ENCODE measurements at regions not wholly inside any gene's neighbourhood (a gene's known extent, or its start where the extent isn't known, plus 50 kb on each side); places are given as distances from the start of the nearest gene placed in this dataset.

- H3K4me3 ChIP-seq (ENCODE audit: low read length), result no peak overlapping the region
These were observed 249.8 kb downstream of the AUH start for GRCh38 chr9:91111876-91112275.

GRCh38 chr9:91113016-91113415, 248.7 kb downstream of the AUH start:
- H3K4me3 ChIP-seq (ENCODE audit: low read length), result no peak overlapping the region
- TF ChIP-seq ZNF274 (IDR thresholded peaks at IDR 0.05; ENCODE audit: low read depth, low read length), result no peak

More at GRCh38 chr9:91111876-91112275, 249.8 kb downstream of the AUH start:
- TF ChIP-seq ZNF274 (IDR thresholded peaks at IDR 0.05; ENCODE audit: low read depth, low read length), result no peak

DNA sequence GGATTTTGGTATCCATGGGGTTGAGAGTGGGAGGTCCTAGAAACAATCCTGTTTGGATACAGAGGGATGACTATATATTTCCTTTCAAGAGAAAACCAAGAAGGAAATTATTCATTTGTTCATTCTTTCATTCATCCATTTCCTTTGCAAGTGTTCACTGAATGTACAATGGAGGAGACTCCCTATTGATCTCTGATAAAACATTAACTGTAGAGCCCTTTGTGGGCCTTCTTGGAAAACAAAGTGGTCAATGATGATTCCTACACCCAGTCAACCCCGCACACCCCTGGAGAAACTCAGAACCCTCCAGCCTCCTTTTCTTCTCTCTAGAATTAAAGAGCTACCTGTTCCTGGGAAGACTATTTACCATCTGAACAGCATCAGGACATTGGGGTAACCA, 247.3 kb downstream of the AUH start:
- TF ChIP-seq ZNF274 (IDR thresholded peaks at IDR 0.05; ENCODE audit: low read depth, low read length), result no peak
- no peak overlapping the region for H3K4me3 ChIP-seq (ENCODE audit: low read length)

- no peak for TF ChIP-seq ZNF274 (IDR thresholded peaks at IDR 0.05; ENCODE audit: low read depth, low read length)
These were observed 245.5 kb downstream of the AUH start for GRCh38 chr9:91116211-91116610.

GRCh38 chr9:91116711-91117110, 245.0 kb downstream of the AUH start:
- TF ChIP-seq ZNF274 (IDR thresholded peaks at IDR 0.05; ENCODE audit: low read depth, low read length), result no peak

More at GRCh38 chr9:91116211-91116610, 245.5 kb downstream of the AUH start:
- H3K4me3 ChIP-seq (ENCODE audit: low read length), result no peak overlapping the region

DNA sequence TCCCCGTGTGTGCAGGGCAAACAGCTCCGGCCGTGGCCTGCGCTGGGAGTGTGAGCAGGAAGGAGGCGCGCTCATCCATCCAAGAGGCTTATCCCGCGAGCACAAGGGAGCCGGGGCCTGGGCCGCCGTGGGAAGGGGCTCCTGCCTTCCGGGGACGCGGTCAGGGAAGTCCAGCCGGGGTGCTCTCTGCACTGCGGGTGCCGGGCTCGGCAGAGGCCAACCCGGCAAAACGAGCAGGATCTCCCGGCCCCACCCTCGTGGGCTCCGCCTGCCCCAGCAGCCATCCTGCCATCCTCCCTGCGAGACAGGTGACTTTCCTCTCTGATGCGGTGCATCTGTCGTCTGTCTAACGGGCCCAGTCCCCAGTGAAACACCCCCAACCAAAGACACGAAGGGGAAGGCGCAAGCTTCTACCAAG, 244.2 kb downstream of the AUH start:
- no peak for TF ChIP-seq ZNF274 (IDR thresholded peaks at IDR 0.05; ENCODE audit: low read depth, low read length)
- no peak overlapping the region for H3K4me3 ChIP-seq (ENCODE audit: low read length)

More at GRCh38 chr9:91116711-91117110, 245.0 kb downstream of the AUH start:
- no peak overlapping the region for H3K4me3 ChIP-seq (ENCODE audit: low read length)

GRCh38 chr9:91117959-91118703, 243.6 kb downstream of the AUH start:
- H3K4me3 ChIP-seq (ENCODE audit: low read length), result no peak overlapping the region
- no peak for TF ChIP-seq ZNF274 (IDR thresholded peaks at IDR 0.05; ENCODE audit: low read depth, low read length)

GRCh38 chr9:91118704-91119025, 243.1 kb downstream of the AUH start:
- TF ChIP-seq ZNF274 (IDR thresholded peaks at IDR 0.05; ENCODE audit: low read depth, low read length), result no peak
- H3K4me3 ChIP-seq (ENCODE audit: low read length), result no peak overlapping the region

GRCh38 chr9:91119142-91119541, 242.6 kb downstream of the AUH start:
- no peak for TF ChIP-seq ZNF274 (IDR thresholded peaks at IDR 0.05; ENCODE audit: low read depth, low read length)
- no peak overlapping the region for H3K4me3 ChIP-seq (ENCODE audit: low read length)

DNA sequence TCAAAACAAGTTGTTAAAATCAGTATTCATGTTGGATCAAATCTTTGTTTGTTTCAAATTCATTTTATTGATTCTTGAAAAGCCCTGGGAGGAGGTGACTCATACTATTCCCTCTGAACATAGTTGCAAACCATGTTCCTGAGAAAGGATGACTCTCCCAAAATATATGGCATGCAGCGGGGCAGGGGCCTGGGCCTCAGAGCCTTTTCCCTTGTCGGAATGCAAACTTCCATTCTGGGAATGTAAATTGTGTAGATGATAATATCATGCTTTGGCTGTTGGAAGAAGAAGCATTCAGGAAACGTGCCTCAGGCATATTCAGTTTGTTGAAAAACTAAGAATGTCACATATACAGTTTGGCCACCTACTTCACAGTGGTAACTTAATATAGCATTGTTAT, 242.0 kb downstream of the AUH start:
- no peak for TF ChIP-seq ZNF274 (IDR thresholded peaks at IDR 0.05; ENCODE audit: low read depth, low read length)
- no peak overlapping the region for H3K4me3 ChIP-seq (ENCODE audit: low read length)

- no peak for TF ChIP-seq ZNF274 (IDR thresholded peaks at IDR 0.05; ENCODE audit: low read depth, low read length)
- H3K4me3 ChIP-seq (ENCODE audit: low read length), result no peak overlapping the region
These were observed 241.5 kb downstream of the AUH start for GRCh38 chr9:91120200-91120599.

- no peak overlapping the region for H3K4me3 ChIP-seq (ENCODE audit: low read length)
- TF ChIP-seq ZNF274 (IDR thresholded peaks at IDR 0.05; ENCODE audit: low read depth, low read length), result no peak
These were observed 239.0 kb downstream of the AUH start for GRCh38 chr9:91122755-91123154.

GRCh38 chr9:91126761-91127445, 234.8 kb downstream of the AUH start:
- H3K4me3 ChIP-seq (ENCODE audit: low read length), result no peak overlapping the region
- no peak for TF ChIP-seq ZNF274 (IDR thresholded peaks at IDR 0.05; ENCODE audit: low read depth, low read length)

GRCh38 chr9:91127653-91128052, 234.1 kb downstream of the AUH start:
- H3K4me3 ChIP-seq (ENCODE audit: low read length), result no peak overlapping the region
- TF ChIP-seq ZNF274 (IDR thresholded peaks at IDR 0.05; ENCODE audit: low read depth, low read length), result no peak

GRCh38 chr9:91130796-91131318, 230.9 kb downstream of the AUH start:
- H3K4me3 ChIP-seq (ENCODE audit: low read length), result no peak overlapping the region
- TF ChIP-seq ZNF274 (IDR thresholded peaks at IDR 0.05; ENCODE audit: low read depth, low read length), result no peak

Data from GM08714 (cell line).